PFSK-1 (cell line): ENCODE measurements at regions not wholly inside any gene's neighbourhood (a gene's known extent, or its start where the extent isn't known, plus 50 kb on each side); places are given as distances from the start of the nearest gene placed in this dataset.

Source experiments
- REST ChIP-seq, 2 experiments: IDR thresholded peaks; 2 replicates each; pipeline versions ENCODE4 v1.6.1 to v1.8.0; 2011 to 2012; ENCODE audit warnings: low read depth in 2 of 2, low read length in 2 of 2, control low read depth in 1 of 2, inconsistent platforms in 1 of 2, mild to moderate bottlenecking in 1 of 2, moderate library complexity in 1 of 2; ENCODE audit not compliant: insufficient read depth in 1 of 2
- TAF1 ChIP-seq: IDR thresholded peaks from 2 replicates; pipeline ENCODE4 v1.6.1; 2012; ENCODE audit warnings: low read length, control low read depth, borderline replicate concordance; ENCODE audit not compliant: insufficient read depth

GRCh38 chr20:19110285-19110684, 102.2 kb upstream of the SLC24A3 start:
- no peak for TF ChIP-seq REST (IDR thresholded peaks at IDR 0.05; ENCODE audit: insufficient read depth in 1 of 2, low read depth in 2 of 2, low read length in 2 of 2)
- no peak for TF ChIP-seq TAF1
